GM18508 (cell line): ENCODE measurements at regions not wholly inside any gene's neighbourhood (a gene's known extent, or its start where the extent isn't known, plus 50 kb on each side); places are given as distances from the start of the nearest gene placed in this dataset.
"Not testable (repeated sequence)": the region's sequence is repeated elsewhere in the genome, so short reads cannot be mapped to it uniquely, and the experiment has no call there.

Source experiments
- ATAC-seq: cut with Tn5 transposase; IDR thresholded peaks from one replicate; pipeline ENCODE4 v1.9.1; 2021; ENCODE audit warnings: moderate number of reproducible peaks; ENCODE audit not compliant: insufficient read depth, unreplicated experiment

GRCh38 chr6:81172056-81172740, 580.3 kb downstream of the TENT5A start:
- no peak for ATAC-seq

GRCh38 chr6:81169166-81169565, 583.3 kb downstream of the TENT5A start:
- no peak for ATAC-seq

GRCh38 chr6:81166770-81167169, 585.7 kb downstream of the TENT5A start:
- no peak for ATAC-seq

- no peak for ATAC-seq
Measured at GRCh38 chr6:81158956-81159355, 593.5 kb downstream of the TENT5A start.

GRCh38 chr6:81148751-81149150, 603.7 kb downstream of the TENT5A start:
- ATAC-seq: no peak

- ATAC-seq: no peak
Measured at GRCh38 chr6:81145506-81145905, 607.0 kb downstream of the TENT5A start.

GRCh38 chr6:81144346-81144745, 608.1 kb downstream of the TENT5A start:
- ATAC-seq: no peak

GRCh38 chr6:81138236-81138635, 614.2 kb downstream of the TENT5A start:
- ATAC-seq: no peak

- no peak for ATAC-seq
Measured at GRCh38 chr6:81130969-81131368, 621.5 kb downstream of the TENT5A start.

- no peak for ATAC-seq
Measured at GRCh38 chr6:81130061-81130460, 622.4 kb downstream of the TENT5A start.

GRCh38 chr6:81128671-81129070, 623.8 kb downstream of the TENT5A start:
- no peak for ATAC-seq

- ATAC-seq: no peak
Measured at GRCh38 chr6:81126150-81126549, 626.3 kb downstream of the TENT5A start.

- ATAC-seq: no peak
Measured at GRCh38 chr6:81120280-81120679, 632.2 kb downstream of the TENT5A start.

- no peak for ATAC-seq
Measured at GRCh38 chr6:81105998-81106397, 646.5 kb downstream of the TENT5A start.

GRCh38 chr6:81098109-81098814, 654.2 kb downstream of the TENT5A start:
- ATAC-seq: no peak

- not testable (repeated sequence) for ATAC-seq
Measured at GRCh38 chr6:81096464-81096863, 656.0 kb downstream of the TENT5A start.

- ATAC-seq: no peak
Measured at GRCh38 chr6:81093051-81093450, 659.4 kb downstream of the TENT5A start.

GRCh38 chr6:81088145-81088544, 664.3 kb downstream of the TENT5A start:
- no peak for ATAC-seq

GRCh38 chr6:81086991-81087390, 665.5 kb downstream of the TENT5A start:
- ATAC-seq: no peak

- no peak for ATAC-seq
Measured at GRCh38 chr6:81085431-81085790, 667.1 kb downstream of the TENT5A start.

- no peak for ATAC-seq
Measured at GRCh38 chr6:81084776-81085430, 667.6 kb downstream of the TENT5A start.

GRCh38 chr6:81075974-81076373, 676.5 kb downstream of the TENT5A start:
- no peak for ATAC-seq
